ENCODE measurements at regions not wholly inside any gene's neighbourhood (a gene's known extent, or its start where the extent isn't known, plus 50 kb on each side); places are given as distances from the start of the nearest gene placed in this dataset.
"Not testable (repeated sequence)": the region's sequence is repeated elsewhere in the genome, so short reads cannot be mapped to it uniquely, and the experiment has no call there.

DNA sequence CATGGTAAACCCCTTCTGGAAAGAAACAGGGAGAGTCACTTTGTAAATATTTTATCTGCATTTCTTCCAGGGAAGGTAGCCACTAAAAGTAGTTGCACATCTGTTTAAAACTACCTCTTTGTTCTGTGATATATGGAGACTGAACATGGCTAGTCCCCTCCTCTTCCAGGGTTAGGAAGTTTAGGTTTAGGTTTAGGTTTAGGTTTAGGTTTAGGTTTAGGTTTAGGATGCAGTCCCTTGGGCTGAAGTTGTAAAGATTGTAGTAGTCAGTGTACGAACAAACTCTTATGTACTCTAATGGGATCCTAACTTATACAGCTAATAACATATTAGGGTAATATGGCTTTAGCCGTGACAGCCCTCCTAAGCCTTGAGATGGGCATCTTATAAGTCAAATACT lies 880.2 kb upstream of the TMEFF2 start:
- Mint-ChIP-seq H3K27me3 (no peaks in the 10 kb centered on the region), H3K36me3 (ENCODE audit: low read depth) (no peaks in the 10 kb centered on the region), H3K27ac (no peak overlapping the region), H3K4me3 (no peak overlapping the region), H3K4me1 (no peaks in the 10 kb centered on the region)
- no peak for DNase-seq
- ATAC-seq, result no peak
- H3K9me3 ChIP-seq (ENCODE audit: control insufficient read depth, low read length, poor library complexity, severe bottlenecking), result no peaks in the 10 kb centered on the region

DNA sequence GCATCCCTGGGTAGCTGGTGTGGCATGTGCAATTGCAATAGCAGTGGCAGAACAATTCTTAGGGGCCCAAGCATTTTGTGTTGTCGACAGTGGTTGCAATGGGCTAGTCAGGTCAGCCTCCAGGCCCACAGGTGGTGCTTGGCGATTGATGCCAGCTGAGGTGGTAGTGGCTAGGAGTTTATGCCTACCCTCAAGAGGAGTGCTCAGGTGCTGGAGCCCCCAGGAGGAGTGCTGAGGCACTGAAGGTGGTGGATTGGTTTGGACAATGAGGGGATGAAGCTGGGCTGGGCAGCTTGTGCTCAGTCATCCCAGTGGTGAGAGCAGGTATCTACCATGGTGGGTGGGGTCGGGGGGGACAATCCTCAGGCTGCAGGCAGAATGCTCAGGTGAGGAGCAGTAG lies 877.9 kb upstream of the TMEFF2 start:
- Mint-ChIP-seq H3K27me3 (no peaks in the 10 kb centered on the region), H3K36me3 (ENCODE audit: low read depth) (no peaks in the 10 kb centered on the region), H3K4me3 (no peak overlapping the region), H3K4me1 (no peaks in the 10 kb centered on the region), H3K27ac (no peak overlapping the region)
- DNase-seq, result no peak
- no peaks in the 10 kb centered on the region for H3K9me3 ChIP-seq (ENCODE audit: control insufficient read depth, low read length, poor library complexity, severe bottlenecking)
- no peak for ATAC-seq

DNA sequence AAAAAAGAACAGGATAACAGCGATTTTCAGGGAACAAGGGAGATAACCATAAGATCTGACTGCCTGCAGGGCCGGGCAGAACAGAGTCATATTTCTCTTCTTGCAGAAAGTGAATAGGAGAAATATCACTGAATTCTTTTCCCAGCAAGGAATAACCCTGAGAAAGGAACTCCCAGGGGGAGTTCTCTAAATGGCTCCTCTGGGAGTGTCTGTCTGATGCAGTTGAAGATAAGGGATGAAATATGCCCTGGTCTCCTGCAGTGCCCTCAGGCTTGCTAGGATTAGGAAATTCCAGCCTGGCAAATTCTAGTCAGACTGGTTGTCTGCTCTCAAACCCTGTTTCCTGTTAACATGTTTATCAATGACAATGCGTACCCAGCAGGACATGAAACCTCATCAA lies 830.8 kb upstream of the TMEFF2 start:
- H3K27ac Mint-ChIP-seq; H3K36me3 Mint-ChIP-seq (ENCODE audit: low read depth); H3K4me3 Mint-ChIP-seq; H3K4me1 Mint-ChIP-seq; H3K27me3 Mint-ChIP-seq; H3K9me3 ChIP-seq (ENCODE audit: control insufficient read depth, low read length, poor library complexity, severe bottlenecking); DNase-seq; ATAC-seq: not testable (repeated sequence)

DNA sequence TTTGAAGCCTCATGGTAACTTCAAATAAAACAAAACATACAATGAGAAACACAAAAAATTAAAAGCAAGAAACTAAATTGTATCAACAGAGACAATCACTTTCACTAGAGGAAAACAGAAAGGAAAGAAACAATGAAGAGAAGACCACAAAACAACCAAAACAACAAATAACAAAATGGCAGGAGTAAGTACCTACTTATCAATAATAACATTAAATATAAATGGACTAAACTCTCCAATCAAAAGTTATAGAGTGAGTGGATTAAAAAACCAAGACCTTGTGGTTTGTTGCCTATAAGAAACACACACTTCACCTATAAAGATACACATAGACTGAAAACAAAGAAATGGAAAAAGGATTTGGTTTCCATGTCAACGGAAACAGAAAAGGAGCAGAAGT lies 830.1 kb upstream of the TMEFF2 start:
- Mint-ChIP-seq H3K27me3 (no peaks in the 10 kb centered on the region), H3K27ac (no peak overlapping the region), H3K36me3 (ENCODE audit: low read depth) (no peaks in the 10 kb centered on the region), H3K4me3 (no peak overlapping the region), H3K4me1 (no peaks in the 10 kb centered on the region)
- DNase-seq, result no peak
- no peaks in the 10 kb centered on the region for H3K9me3 ChIP-seq (ENCODE audit: control insufficient read depth, low read length, poor library complexity, severe bottlenecking)
- ATAC-seq, result no peak

DNA sequence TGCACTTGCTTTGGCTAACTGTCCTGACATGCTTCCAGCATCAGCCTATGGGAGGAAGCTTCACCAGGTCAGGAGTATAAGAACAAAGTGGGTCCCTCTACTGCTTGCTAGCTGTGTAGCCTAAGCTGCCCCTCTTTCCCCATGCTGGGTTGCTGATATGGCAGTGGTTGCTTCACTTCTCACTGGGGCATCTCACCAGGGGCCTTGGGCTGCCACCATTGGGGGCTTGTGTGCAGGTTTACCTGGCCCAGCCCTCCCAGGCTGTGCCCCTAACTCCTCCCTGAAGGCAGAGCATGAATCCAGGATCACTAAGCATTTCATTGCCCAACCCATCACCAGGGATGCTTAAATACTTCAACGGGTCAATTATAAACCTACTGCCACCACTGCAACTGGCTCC lies 817.1 kb upstream of the TMEFF2 start:
- H3K27me3 Mint-ChIP-seq, result no peaks in the 10 kb centered on the region
- H3K4me1 Mint-ChIP-seq, result no peaks in the 10 kb centered on the region
- no peaks in the 10 kb centered on the region for H3K36me3 Mint-ChIP-seq (ENCODE audit: low read depth)
- no peaks in the 10 kb centered on the region for H3K9me3 ChIP-seq (ENCODE audit: control insufficient read depth, low read length, poor library complexity, severe bottlenecking)
- H3K4me3 Mint-ChIP-seq, result no peak overlapping the region
- no peak overlapping the region for H3K27ac Mint-ChIP-seq
- DNase-seq, result no peak
- no peak for ATAC-seq

DNA sequence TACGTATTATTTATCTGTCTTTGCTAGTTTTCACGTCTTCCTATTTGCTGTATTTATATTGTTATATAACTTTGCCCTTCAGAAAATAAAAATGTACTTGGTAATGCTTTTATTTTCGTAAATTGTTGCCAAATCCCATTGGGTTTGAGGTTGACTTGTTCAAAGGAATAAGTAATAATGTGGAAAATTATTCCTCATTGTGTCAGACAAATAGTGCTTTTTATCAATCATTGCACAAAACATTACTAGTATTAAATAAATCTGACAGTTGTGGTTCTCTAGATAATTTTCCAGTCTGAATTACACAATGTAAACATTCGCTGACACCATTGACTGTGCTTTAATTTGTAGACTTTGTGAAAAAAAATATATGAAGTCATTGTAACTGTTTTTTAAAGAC lies 798.3 kb upstream of the TMEFF2 start:
- Mint-ChIP-seq H3K27me3 (no peaks in the 10 kb centered on the region), H3K4me3 (no peak overlapping the region), H3K27ac (no peak overlapping the region), H3K36me3 (ENCODE audit: low read depth) (no peaks in the 10 kb centered on the region), H3K4me1 (no peaks in the 10 kb centered on the region)
- H3K9me3 ChIP-seq (ENCODE audit: control insufficient read depth, low read length, poor library complexity, severe bottlenecking), result no peaks in the 10 kb centered on the region
- DNase-seq, result no peak
- ATAC-seq, result no peak

DNA sequence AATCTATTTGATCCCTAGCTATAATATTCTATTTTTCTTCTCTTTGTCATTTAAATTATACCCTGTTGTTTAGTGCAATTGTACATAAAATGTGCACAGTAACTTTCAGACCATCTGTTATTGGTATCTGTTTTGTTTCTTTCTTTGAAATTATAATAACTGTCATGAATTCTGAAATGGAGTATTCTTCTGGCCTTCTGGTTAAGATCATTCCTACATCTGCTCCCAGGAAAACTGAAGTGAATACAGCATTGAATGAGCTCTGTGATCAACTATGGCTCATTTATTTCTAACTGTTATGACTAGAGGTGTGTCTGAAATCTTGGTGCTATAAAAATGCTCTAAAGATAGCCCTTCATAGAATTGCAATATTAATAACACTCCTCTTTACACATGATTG lies 788.4 kb upstream of the TMEFF2 start:
- ATAC-seq (no peak), DNase-seq (no peak)
- Mint-ChIP-seq H3K4me1 (no peaks in the 10 kb centered on the region), H3K4me3 (no peak overlapping the region), H3K27ac (no peak overlapping the region), H3K27me3 (no peaks in the 10 kb centered on the region), H3K36me3 (ENCODE audit: low read depth) (no peaks in the 10 kb centered on the region)
- no peaks in the 10 kb centered on the region for H3K9me3 ChIP-seq (ENCODE audit: control insufficient read depth, low read length, poor library complexity, severe bottlenecking)

DNA sequence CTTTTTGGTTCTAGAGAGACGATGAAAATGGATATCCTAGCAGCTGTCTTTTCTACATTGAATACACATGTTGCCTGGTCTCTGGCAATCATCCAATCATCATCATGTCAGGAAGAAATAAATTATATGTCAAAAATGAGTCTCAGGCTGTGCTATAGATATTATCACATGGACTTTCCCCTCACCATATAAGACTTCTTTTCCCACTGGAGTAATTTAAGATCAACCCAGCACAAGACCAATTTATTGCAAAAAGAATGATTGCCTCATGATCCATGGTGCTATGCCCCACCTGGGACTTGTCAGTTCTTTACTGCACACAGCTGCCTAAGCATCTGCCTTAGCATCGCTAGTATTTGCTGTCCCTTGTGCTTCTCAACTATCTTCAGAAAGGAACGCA lies 783.7 kb upstream of the TMEFF2 start:
- H3K27me3 Mint-ChIP-seq, result no peaks in the 10 kb centered on the region
- DNase-seq, result no peak
- H3K36me3 Mint-ChIP-seq (ENCODE audit: low read depth), result no peaks in the 10 kb centered on the region
- no peak overlapping the region for H3K27ac Mint-ChIP-seq
- H3K9me3 ChIP-seq (ENCODE audit: control insufficient read depth, low read length, poor library complexity, severe bottlenecking), result no peaks in the 10 kb centered on the region
- ATAC-seq, result no peak
- H3K4me3 Mint-ChIP-seq, result no peak overlapping the region
- H3K4me1 Mint-ChIP-seq, result no peaks in the 10 kb centered on the region

DNA sequence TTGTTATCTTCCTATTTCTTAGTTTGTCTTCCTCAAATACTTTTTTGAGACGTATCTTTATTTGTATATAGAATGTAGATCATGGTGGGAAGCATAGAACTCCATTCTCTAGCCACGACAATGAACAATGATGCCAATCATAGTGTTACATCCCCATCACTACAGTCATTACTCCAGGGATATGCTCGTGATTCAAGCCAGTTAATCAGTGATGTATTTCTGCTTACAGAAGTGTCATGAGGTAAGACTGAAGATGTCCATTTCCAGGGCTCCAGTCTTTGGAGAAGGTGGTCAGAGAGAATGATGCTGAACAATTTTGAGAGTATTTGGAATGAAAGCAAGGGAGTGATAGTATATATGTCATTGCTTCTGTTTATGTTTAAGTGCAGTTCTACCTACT lies 777.2 kb upstream of the TMEFF2 start:
- no peaks in the 10 kb centered on the region for H3K36me3 Mint-ChIP-seq (ENCODE audit: low read depth)
- H3K27me3 Mint-ChIP-seq, result no peaks in the 10 kb centered on the region
- H3K27ac Mint-ChIP-seq, result no peak overlapping the region
- H3K4me3 Mint-ChIP-seq, result no peak overlapping the region
- H3K4me1 Mint-ChIP-seq, result no peaks in the 10 kb centered on the region
- no peak for DNase-seq
- ATAC-seq, result no peak
- no peaks in the 10 kb centered on the region for H3K9me3 ChIP-seq (ENCODE audit: control insufficient read depth, low read length, poor library complexity, severe bottlenecking)

DNA sequence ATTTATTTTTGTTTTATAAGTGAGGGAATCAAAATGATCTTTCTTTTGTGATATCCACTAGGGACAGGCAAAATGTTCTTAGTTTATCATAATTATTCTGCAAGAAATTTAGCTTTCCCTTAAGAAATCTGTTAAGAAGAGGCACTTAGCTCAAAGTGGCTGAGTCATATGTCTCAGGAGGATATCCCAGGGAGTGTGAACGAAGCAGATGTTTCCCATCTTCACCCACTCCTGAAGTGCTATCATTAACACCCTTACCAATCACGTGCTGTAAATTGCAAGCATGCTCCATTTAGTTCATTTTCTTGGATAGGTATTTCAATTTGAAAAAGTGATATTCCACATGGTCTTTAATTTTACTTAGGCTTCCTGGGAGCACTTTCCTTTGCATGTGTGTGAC lies 774.3 kb upstream of the TMEFF2 start:
- H3K27ac Mint-ChIP-seq, result no peak overlapping the region
- ATAC-seq (no peak), DNase-seq (no peak)
- no peaks in the 10 kb centered on the region for H3K9me3 ChIP-seq (ENCODE audit: control insufficient read depth, low read length, poor library complexity, severe bottlenecking)
- H3K27me3 Mint-ChIP-seq, result no peaks in the 10 kb centered on the region
- no peak overlapping the region for H3K4me3 Mint-ChIP-seq
- H3K36me3 Mint-ChIP-seq (ENCODE audit: low read depth), result no peaks in the 10 kb centered on the region
- no peaks in the 10 kb centered on the region for H3K4me1 Mint-ChIP-seq

DNA sequence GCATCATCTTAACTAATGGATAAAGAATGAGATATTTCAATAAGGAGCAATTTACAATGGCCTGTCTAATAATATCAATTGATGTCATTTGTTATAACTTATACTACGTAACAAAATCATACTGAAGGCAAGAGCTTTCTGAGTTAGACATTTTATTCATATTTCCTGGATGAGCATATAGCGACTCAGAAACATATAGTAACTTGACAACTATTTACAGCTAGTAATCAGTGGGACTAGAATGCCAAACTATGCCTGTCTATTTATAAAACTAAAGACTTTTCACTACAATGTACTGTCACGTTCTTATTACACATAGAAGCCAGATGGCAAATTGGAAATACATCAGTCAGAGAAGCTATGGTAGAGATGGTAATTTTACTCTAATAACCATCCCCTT lies 766.2 kb upstream of the TMEFF2 start:
- no peak overlapping the region for H3K4me3 Mint-ChIP-seq
- no peaks in the 10 kb centered on the region for H3K36me3 Mint-ChIP-seq (ENCODE audit: low read depth)
- ATAC-seq (no peak), DNase-seq (no peak)
- no peaks in the 10 kb centered on the region for H3K4me1 Mint-ChIP-seq
- no peak overlapping the region for H3K27ac Mint-ChIP-seq
- H3K9me3 ChIP-seq (ENCODE audit: control insufficient read depth, low read length, poor library complexity, severe bottlenecking), result no peaks in the 10 kb centered on the region
- H3K27me3 Mint-ChIP-seq, result no peaks in the 10 kb centered on the region

DNA sequence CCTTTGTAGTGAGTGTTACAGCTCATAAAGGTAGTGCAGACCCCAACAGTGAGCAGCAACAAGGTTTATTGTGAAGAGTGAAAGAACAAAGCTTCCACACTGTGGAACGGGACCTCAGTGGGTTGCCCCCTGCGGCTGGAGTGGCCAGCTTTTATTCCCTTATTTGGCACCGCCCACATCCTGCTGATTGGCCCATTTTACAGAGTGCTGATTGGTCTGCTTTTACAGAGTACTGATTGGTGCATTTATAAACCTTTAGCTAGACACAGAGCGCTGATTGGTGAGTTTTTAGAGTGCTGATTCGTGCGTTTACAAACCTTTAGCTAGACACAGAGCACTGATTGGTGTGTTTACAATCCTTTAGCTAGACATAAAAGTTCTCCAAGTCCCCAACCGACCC lies 763.9 kb upstream of the TMEFF2 start:
- not testable (repeated sequence) for ATAC-seq, H3K27ac Mint-ChIP-seq

DNA sequence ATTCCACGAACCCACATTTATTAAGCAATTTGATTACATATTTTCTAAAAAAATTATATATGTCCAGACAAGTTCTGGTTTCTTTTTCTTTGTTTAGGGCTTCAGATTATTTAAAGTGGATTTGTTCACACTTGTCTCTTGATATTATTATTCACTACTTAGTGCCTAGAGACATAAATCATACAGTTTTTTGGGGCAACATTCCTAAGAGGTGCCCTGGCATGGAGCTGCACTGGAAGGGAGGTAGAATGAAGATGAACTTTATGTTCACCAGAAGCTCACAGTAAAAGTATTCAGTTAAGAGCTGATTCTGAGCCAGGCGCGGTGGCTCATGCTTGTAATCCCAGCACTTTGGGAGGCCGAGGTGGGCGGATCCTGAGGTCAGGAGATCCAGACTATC lies 762.7 kb upstream of the TMEFF2 start:
- no peak for DNase-seq
- no peaks in the 10 kb centered on the region for H3K9me3 ChIP-seq (ENCODE audit: control insufficient read depth, low read length, poor library complexity, severe bottlenecking)
- Mint-ChIP-seq H3K36me3 (ENCODE audit: low read depth) (no peaks in the 10 kb centered on the region), H3K4me1 (no peaks in the 10 kb centered on the region), H3K27ac (no peak overlapping the region), H3K4me3 (no peak overlapping the region), H3K27me3 (no peaks in the 10 kb centered on the region)
- ATAC-seq, result no peak

More for the DNA sequence above, 763.9 kb upstream of the TMEFF2 start:
- H3K36me3 Mint-ChIP-seq (ENCODE audit: low read depth); H3K4me1 Mint-ChIP-seq; H3K27me3 Mint-ChIP-seq; H3K9me3 ChIP-seq (ENCODE audit: control insufficient read depth, low read length, poor library complexity, severe bottlenecking); DNase-seq; H3K4me3 Mint-ChIP-seq: not testable (repeated sequence)

DNA sequence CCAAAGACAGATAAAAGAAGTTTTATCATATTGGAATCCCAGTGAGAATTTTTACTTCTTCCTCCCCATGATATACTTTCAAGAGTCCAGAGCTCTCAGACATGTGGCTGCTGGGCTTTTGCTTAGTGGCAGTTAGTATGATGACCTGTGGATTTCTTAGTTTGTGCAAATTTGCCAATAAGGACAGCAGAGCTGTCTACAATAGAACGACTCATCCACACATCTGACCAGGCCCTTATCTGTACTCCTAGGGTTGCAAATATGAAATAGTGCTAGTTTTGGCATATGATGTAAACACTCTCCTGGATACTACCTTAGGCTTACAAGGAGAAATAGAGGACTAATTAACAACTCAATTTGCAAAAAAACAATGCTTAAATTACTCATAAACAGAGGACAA lies 758.4 kb upstream of the TMEFF2 start:
- H3K9me3 ChIP-seq (ENCODE audit: control insufficient read depth, low read length, poor library complexity, severe bottlenecking), result no peaks in the 10 kb centered on the region
- no peak overlapping the region for H3K27ac Mint-ChIP-seq
- DNase-seq (no peak), ATAC-seq (no peak)
- no peaks in the 10 kb centered on the region for H3K27me3 Mint-ChIP-seq
- H3K4me1 Mint-ChIP-seq, result no peaks in the 10 kb centered on the region
- H3K4me3 Mint-ChIP-seq, result no peak overlapping the region
- no peaks in the 10 kb centered on the region for H3K36me3 Mint-ChIP-seq (ENCODE audit: low read depth)

DNA sequence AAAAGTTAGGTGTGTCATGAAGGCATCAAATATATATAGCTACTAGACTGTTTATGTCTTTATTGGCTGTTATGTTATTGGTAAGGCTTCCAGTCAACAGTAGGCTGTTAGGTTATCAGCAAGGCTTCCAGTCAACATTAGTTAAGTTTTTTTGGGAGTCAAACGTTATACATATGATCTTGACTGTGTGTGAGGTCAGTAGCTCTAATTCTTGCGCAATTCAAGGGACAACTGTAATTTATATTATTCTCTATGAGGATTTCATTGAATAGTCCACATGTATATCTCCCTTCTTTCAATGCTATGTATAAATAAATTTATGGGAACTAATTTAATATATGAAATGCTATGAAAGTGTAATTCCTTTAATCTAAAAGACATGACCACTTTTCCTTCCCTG lies 757.5 kb upstream of the TMEFF2 start:
- no peak for ATAC-seq
- no peaks in the 10 kb centered on the region for H3K27me3 Mint-ChIP-seq
- no peak overlapping the region for H3K4me3 Mint-ChIP-seq
- H3K4me1 Mint-ChIP-seq, result no peaks in the 10 kb centered on the region
- H3K36me3 Mint-ChIP-seq (ENCODE audit: low read depth), result no peaks in the 10 kb centered on the region
- no peak for DNase-seq
- H3K9me3 ChIP-seq (ENCODE audit: control insufficient read depth, low read length, poor library complexity, severe bottlenecking), result no peaks in the 10 kb centered on the region
- no peak overlapping the region for H3K27ac Mint-ChIP-seq
